Activated T-cell treated with anti-CD3 and anti-CD28 coated beads, Interleukin-2, amount 50 U/mL, for 48 hours (primary cell): ENCODE measurements at regions not wholly inside any gene's neighbourhood (a gene's known extent, or its start where the extent isn't known, plus 50 kb on each side); places are given as distances from the start of the nearest gene placed in this dataset.

Experiments
- DNase-seq, 2 experiments: peaks; one replicate each; pipeline ENCODE4 v3.0.0-alpha.2; 2020

GRCh38 chr5:139733698-139734538 is 61.7 kb upstream of the PSD2 start:
- DNase-seq = no peak

- DNase-seq = no peak
Measured at GRCh38 chr5:139734539-139734916, 61.1 kb upstream of the PSD2 start.

GRCh38 chr5:139738193-139739149 is 57.1 kb upstream of the PSD2 start:
- DNase-seq = no peak

DNA sequence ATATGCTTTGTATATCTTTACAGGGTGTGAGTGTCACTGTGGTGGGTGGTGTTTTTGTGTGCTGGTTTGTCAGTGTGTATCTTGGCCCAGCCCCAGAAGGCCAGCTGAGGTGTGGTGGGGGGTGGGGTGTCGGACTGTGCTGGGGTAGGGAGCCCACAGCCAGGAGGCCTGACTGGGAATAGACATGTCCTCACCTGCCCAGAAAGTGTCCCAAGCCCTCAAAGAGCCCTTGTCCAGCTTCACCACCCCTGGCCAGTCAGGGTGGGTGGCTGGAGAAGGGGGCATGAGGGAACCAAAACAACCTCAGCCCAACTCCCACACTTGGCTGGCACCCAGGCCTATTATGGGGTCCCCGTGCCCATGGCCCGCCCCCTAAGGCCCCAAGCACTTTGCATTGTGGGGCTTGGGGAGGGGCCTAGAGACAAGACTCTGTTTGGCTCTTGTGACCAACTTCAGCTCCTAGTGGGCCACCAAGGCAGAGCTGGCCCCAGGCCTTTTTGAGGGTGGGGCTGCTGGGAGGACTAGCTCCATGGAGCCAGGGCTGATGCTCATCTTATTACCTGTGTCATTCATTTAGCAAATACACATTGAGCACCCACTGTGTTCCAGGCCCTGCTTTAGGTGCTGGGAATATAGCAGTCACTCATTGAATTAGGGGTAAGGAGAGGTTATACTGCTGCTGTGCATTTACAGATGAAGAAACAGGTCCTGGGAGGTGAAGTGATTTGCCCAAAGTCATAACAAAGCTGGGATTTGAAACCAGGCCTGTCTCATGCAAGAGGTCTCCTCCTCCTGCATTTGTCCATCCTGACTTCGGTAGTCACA is 56.2 kb upstream of the PSD2 start:
- DNase-seq = no peak

GRCh38 chr5:139740138-139740991 is 55.2 kb upstream of the PSD2 start:
- DNase-seq = no peak

- no peak for DNase-seq
Measured at GRCh38 chr5:139740992-139741672, 54.5 kb upstream of the PSD2 start.

DNA sequence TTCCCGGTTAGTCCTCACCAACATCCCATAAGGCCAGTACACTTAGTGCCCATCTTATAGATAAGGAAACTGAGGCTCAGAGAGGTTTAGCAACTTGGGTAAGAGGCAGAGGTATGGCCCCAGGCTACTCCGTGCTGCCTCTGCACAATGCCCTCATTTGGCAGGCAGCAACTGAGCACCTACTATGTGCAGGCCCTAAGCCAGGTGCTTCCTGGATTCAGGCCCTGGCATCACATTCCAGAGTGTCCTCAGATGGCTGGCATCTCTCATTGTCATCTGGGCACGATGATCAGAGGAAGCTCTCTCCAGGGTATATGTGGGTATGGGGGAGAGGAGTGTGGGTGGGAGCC is 53.8 kb upstream of the PSD2 start:
- no peak for DNase-seq

- no peak for DNase-seq
Measured at GRCh38 chr5:139742173-139742903, 53.3 kb upstream of the PSD2 start.

- DNase-seq = no peak
Measured at GRCh38 chr5:139743001-139743771, 52.4 kb upstream of the PSD2 start.

GRCh38 chr5:139743804-139744203 is 51.8 kb upstream of the PSD2 start:
- no peak for DNase-seq

GRCh38 chr5:139744471-139745131 is 51.0 kb upstream of the PSD2 start:
- no peak for DNase-seq

DNA sequence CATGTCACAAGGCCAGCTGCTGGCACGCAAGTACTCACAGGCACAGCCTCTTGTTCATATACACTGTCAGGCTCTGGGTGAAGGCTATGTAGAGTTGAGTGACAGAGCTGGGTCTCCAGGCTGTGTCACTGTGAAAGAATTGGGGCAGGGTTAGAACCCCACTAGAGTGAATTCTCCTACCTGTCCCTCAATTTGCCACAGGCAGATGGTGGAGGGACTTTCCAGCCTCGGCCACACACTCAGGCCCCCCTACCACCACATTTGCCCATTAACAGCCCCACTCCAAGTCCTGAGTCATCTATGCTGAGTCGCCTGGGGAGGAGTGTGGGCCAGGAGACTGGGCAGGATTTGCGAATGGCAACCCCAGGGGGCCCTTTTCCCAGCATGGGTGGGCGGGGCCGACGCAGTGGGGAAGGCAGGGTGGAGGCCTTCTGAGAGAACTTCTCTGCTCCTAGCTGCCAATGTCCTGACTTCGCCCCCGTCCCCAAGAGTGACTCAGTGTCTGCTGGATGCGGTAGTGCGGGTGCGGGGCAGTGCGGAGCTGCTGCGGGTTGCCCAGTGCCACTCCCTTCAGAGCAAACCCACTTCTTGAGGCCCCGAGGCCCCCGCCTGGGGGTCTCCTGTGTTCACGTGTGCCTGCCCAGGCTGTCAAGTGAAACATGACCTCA is 50.3 kb upstream of the PSD2 start:
- peak; percentile 54 to 65 for DNase-seq

DNA sequence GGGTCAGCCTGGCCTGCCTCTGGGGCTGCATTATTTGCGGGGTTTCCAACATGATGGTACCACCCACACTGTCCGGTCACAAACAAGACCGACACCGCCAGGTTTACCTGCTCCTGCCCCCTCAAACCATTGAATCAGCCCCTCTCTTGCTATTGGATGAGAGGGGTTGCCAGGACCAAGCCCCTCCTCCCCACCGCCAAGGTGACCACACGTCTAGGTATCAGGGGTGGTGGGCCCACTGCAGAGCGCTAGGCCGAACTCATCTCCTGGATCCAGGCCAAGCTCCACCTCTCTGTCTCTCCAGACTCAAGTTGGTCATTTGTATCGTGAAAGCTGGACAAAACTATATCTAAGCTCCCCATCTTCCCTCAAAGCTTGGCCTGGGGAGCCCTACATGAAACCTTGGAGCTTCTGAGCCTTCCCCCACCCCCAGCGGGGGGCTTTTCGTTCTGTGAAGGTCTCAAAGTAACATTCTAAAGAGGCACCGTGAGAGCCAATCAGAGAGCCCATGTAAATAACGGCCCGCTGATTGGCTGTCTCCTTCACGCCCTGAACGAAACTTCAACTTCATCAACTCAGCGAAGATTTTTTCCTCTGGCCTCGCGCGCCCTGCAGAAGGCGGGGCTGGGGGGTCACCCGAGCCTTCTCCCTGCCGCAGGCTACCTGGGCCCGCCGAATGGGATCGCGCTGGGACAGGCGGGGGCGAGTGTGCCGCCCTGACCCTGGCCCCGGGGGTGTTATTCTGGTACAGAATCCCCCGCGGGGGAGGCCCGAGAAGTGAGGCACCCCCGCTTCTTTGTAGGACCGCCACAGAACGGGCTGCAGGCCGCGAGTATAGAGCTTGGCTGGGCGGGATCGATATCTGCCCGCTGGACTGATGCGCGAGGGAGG is 49.6 kb upstream of the PSD2 start:
- peak; percentile 60 to 70 for DNase-seq
